ENCODE measurements at regions not wholly inside any gene's neighbourhood (a gene's known extent, or its start where the extent isn't known, plus 50 kb on each side); places are given as distances from the start of the nearest gene placed in this dataset.
"Not testable (repeated sequence)": the region's sequence is repeated elsewhere in the genome, so short reads cannot be mapped to it uniquely, and the experiment has no call there.

DNA sequence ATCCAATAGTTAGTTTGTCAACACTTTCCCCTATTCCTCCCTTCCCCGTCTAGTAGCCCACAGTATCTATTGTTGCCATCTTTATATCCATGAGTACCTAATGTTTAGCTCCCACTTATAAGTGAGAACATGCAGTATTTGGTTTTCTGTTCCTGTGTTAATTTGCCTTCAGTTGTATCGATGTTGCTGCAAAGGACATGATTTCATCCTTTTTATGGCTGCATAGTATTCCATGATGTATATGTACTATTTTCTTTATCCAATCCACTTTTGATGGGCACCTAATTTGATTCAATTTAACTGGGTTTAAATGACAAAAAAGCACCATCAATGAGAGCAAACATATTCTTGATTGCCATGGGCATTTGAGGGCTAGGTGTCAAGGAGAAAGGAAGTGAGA lies 321.5 kb upstream of the TBX18 start:
- no peak for DNase-seq
- H3K4me1 Mint-ChIP-seq, result no peaks in the 10 kb centered on the region
- H3K27me3 Mint-ChIP-seq, result no peaks in the 10 kb centered on the region
- no peak overlapping the region for H3K27ac Mint-ChIP-seq
- no peak overlapping the region for H3K4me3 Mint-ChIP-seq
- peaks cover 3% of the 10 kb centered on the region for H3K9me3 Mint-ChIP-seq (ENCODE audit: low read depth)
- CTCF ChIA-PET, result no interaction called here
- H3K36me3 Mint-ChIP-seq, result no peaks in the 10 kb centered on the region
- ATAC-seq, result no peak

DNA sequence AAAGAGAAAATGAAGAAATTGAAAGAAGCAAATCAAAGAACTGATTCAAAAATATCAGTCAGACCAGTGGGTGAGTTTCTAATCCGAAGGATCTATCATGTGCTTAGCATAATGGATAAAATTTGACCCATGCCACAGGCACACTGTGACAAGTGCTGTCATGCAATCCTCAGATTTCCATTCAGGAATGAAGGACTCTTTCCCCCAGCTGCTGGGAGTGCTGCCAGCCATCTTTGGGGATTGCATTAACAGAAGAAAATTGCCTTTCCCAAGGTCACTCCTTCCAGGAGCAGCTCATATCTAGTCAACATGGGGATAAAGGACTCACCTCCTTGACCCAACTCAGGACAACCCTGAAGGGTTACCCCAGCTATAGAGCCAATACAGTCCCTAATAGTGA lies 316.7 kb upstream of the TBX18 start:
- peaks cover 4% of the 10 kb centered on the region for H3K9me3 Mint-ChIP-seq (ENCODE audit: low read depth)
- no peak overlapping the region for H3K4me3 Mint-ChIP-seq
- no peak for ATAC-seq

DNA sequence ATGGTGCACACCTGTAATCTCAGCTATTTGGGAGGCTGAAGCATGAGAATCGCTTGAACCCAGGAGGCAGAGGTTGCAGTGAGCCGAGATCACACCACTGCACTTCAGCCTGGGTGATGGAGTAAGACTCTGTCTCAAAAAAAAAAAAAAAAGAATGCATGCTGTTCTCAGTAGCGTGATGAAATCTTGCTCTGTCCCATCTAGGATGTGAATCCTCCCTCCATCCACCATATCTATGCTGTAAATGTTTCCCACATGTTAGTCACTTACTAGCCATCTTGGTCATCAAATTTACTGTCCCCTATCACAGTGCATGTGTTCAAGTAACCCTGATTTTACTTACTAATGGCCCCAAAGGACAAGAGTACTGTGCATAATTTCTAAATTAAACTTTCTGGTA lies 315.4 kb upstream of the TBX18 start:
- Mint-ChIP-seq H3K27ac (no peak overlapping the region), H3K9me3 (ENCODE audit: low read depth) (peaks cover 2% of the 10 kb centered on the region), H3K36me3 (no peaks in the 10 kb centered on the region), H3K4me3 (no peak overlapping the region), H3K27me3 (no peaks in the 10 kb centered on the region), H3K4me1 (no peaks in the 10 kb centered on the region)
- DNase-seq (no peak), ATAC-seq (no peak)
- CTCF ChIA-PET, result no interaction called here

More for the DNA sequence above, 316.7 kb upstream of the TBX18 start:
- Mint-ChIP-seq H3K27ac (no peak overlapping the region), H3K4me1 (no peaks in the 10 kb centered on the region), H3K36me3 (no peaks in the 10 kb centered on the region), H3K27me3 (no peaks in the 10 kb centered on the region)
- DNase-seq, result no peak
- CTCF ChIA-PET, result no interaction called here

DNA sequence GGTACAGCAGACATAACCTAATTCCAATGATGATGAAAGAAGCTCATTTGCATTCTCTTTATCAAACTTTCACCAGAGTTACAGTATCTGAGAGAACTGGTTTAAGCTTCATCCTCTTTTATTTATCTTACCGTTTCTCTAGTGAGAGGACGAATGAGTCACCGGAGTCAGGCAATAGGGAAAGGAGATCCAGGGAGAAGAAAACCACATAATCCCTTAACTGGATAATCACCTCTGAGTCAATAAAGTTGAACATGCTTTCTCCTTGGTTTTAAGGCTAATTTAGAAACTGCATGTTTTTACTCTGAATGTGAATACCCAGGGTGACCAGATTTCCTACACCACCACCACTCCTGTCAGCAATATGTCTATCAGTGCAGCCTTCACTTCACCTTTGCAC lies 313.7 kb upstream of the TBX18 start:
- peaks cover 2% of the 10 kb centered on the region for H3K9me3 Mint-ChIP-seq (ENCODE audit: low read depth)

DNA sequence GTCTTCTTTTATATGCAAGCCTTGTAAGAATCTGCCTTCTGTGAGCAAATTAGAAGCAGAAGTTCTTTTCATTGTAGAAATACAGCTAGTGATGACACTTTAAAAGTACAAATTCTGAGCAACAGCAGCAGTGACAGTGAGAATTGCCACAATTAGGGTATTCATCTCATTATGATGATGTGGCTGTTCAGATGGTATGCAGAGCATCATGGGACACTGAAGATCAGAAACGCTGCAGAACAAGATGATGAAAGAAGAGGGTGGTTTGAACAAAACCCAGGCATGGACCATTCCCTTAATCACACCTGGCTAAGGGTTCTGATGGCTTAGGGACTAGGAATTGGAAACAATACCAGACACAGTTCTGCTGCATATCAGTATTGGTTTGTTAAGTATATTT lies 312.7 kb upstream of the TBX18 start:
- CTCF ChIA-PET, result no interaction called here
- ATAC-seq (no peak), DNase-seq (no peak)
- H3K36me3 Mint-ChIP-seq, result no peaks in the 10 kb centered on the region
- H3K9me3 Mint-ChIP-seq (ENCODE audit: low read depth), result peaks cover 2% of the 10 kb centered on the region
- no peaks in the 10 kb centered on the region for H3K27me3 Mint-ChIP-seq
- H3K27ac Mint-ChIP-seq, result no peak overlapping the region
- H3K4me3 Mint-ChIP-seq, result no peak overlapping the region
- H3K4me1 Mint-ChIP-seq, result no peaks in the 10 kb centered on the region

More for the DNA sequence above, 313.7 kb upstream of the TBX18 start:
- Mint-ChIP-seq H3K4me1 (no peaks in the 10 kb centered on the region), H3K4me3 (no peak overlapping the region), H3K27ac (no peak overlapping the region), H3K36me3 (no peaks in the 10 kb centered on the region), H3K27me3 (no peaks in the 10 kb centered on the region)
- CTCF ChIA-PET, result no interaction called here
- no peak for ATAC-seq
- no peak for DNase-seq

DNA sequence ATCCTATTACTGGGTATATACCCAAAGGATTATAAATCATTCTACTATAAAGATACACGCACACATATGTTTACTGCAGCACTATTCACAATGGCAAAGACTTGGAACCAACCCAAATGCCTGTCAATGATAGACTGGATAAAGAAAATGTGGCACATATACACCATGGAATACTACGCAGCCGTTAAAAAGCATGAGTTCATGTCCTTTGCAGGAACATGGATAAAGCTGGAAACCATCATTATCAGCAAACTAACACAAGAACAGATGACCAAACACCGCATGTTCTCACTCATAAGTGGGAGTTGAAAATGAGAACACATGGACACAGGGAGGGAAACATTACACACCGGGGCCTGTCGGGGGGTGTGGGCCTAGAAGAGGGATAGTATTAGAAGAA lies 307.4 kb upstream of the TBX18 start:
- CTCF ChIA-PET; ATAC-seq; H3K9me3 Mint-ChIP-seq (ENCODE audit: low read depth); H3K4me3 Mint-ChIP-seq; H3K27ac Mint-ChIP-seq; H3K27me3 Mint-ChIP-seq; H3K36me3 Mint-ChIP-seq; DNase-seq; H3K4me1 Mint-ChIP-seq: not testable (repeated sequence)

DNA sequence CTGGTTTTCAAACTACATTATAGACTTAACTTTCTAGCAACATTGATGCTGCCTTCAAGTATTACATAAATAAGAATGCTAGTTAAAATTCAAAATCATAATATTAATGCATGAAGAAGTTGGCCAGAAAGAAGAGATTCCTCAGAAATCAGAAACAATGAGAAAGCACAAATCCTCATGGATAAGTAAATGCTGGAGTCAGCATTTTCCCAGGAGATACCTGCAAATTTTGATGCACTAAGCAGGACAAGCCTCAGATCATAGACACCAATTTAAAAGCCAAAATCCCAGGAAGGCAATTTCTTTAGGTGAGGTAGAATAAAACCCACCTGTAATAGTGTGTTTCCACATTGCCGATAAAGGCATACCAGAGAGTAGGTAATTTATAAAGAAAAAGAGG lies 305.2 kb upstream of the TBX18 start:
- Mint-ChIP-seq H3K9me3 (ENCODE audit: low read depth) (no peaks in the 10 kb centered on the region), H3K4me1 (no peaks in the 10 kb centered on the region), H3K36me3 (no peaks in the 10 kb centered on the region), H3K4me3 (no peak overlapping the region), H3K27me3 (no peaks in the 10 kb centered on the region), H3K27ac (no peak overlapping the region)
- ATAC-seq, result no peak
- CTCF ChIA-PET, result no interaction called here
- DNase-seq, result no peak

DNA sequence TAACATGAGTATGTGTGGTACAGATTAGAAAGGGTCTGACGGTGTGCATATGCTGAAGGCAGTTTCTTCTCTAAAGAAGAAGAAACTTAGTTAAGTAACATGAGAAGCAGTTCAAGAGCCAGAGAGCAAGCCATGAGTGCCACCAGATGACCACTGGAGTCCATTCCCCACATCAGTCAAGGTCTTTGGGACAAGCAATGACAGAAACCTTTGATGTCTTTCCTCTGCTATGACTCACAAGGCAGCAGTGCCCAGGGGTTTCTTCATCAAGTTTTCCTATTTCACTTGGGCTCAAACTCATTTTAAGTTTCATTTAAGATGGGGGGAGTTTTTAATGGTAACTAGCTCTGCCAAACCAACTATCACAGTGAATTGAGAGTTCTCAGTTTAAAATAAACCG lies 303.8 kb upstream of the TBX18 start:
- Mint-ChIP-seq H3K27me3 (no peaks in the 10 kb centered on the region), H3K36me3 (no peaks in the 10 kb centered on the region), H3K4me3 (no peak overlapping the region), H3K27ac (no peak overlapping the region), H3K4me1 (no peaks in the 10 kb centered on the region), H3K9me3 (ENCODE audit: low read depth) (no peaks in the 10 kb centered on the region)
- CTCF ChIA-PET, result no interaction called here
- no peak for ATAC-seq
- no peak for DNase-seq

DNA sequence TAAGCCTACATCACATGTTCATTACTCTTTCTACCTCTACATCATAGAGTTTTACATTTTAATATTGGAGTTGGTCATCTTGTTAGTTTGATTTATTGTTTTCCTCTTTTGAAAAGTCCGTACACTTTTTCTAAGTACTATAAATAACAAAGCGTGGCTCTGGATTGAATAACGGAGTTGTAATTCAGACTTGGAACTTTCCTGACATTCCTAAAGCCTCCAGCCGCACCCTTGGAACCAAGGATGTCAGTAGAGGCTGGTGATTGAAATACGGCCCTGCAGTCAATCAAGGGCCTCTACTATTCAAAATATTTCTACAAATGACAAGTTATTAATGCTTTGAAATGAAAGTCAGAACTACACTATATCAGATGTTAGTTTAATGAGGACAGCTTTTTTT lies 301.9 kb upstream of the TBX18 start:
- Mint-ChIP-seq H3K4me3 (no peak overlapping the region), H3K27me3 (no peaks in the 10 kb centered on the region), H3K36me3 (no peaks in the 10 kb centered on the region), H3K4me1 (no peaks in the 10 kb centered on the region), H3K27ac (no peak overlapping the region), H3K9me3 (ENCODE audit: low read depth) (no peaks in the 10 kb centered on the region)
- CTCF ChIA-PET, result no interaction called here
- DNase-seq, result no peak
- ATAC-seq, result no peak

DNA sequence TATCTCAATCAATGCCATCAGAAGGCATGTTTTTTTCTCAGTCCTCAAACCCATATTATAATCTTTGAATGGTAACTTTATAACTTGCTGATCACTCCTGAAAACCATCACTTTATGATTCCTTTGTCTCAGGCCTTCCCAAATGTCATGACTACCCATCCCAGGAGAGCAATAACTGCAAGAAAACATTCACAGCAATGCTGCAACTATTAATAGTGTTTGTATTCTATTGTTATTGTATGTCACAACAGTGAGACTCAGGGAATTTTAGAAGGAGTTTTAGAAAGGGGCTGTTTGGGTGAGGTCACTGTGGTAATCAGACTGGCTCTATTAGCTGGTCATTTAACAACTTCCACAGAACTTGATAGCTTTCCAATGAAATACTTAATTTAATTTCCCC lies 301.4 kb upstream of the TBX18 start:
- Mint-ChIP-seq H3K27ac (no peak overlapping the region), H3K36me3 (no peaks in the 10 kb centered on the region), H3K27me3 (no peaks in the 10 kb centered on the region), H3K9me3 (ENCODE audit: low read depth) (no peaks in the 10 kb centered on the region), H3K4me1 (no peaks in the 10 kb centered on the region), H3K4me3 (no peak overlapping the region)
- DNase-seq, result no peak
- ATAC-seq, result no peak
- CTCF ChIA-PET, result no interaction called here

DNA sequence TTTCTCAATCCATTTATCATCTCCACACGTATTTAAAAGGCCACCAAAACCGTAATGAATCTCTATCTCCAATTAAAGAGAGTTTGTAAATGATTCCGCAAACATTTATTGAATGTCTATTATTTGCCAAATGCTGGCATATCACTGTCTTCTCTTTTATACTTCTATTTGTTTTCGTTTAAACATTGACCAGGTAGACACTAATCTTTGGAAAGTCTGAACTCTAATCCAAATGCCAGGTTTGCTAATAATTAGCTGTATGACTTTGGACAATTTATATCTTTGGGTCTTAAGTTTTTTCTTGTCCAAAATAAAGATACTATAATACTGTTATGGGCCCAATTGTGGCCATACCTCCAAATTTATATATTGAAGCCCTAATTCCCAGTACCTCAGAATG lies 299.2 kb upstream of the TBX18 start:
- DNase-seq, result no peak
- no peak overlapping the region for H3K4me3 Mint-ChIP-seq
- H3K36me3 Mint-ChIP-seq, result no peaks in the 10 kb centered on the region
- no peak for ATAC-seq
- H3K9me3 Mint-ChIP-seq (ENCODE audit: low read depth), result no peaks in the 10 kb centered on the region
- no peaks in the 10 kb centered on the region for H3K4me1 Mint-ChIP-seq
- H3K27me3 Mint-ChIP-seq, result no peaks in the 10 kb centered on the region
- H3K27ac Mint-ChIP-seq, result no peak overlapping the region
- CTCF ChIA-PET, result no interaction called here

DNA sequence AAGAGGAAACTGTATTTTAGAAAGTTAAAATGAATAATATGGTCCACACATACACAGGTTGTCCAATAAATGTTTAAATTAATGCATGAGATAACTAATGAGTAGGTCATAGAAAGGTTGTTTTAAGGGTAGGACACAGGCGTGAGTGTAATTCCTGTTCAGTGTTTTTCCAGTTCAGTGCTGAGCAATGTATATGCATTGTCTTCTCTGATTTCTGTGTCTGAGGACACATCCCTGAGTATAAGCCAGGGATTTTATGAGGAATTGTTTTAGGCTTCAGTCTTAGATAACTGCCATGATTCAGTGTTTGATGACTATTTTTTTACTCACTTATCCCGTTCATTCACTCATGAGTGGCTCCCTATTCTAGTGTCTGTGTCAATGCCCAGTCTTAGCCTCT lies 298.5 kb upstream of the TBX18 start:
- H3K9me3 Mint-ChIP-seq (ENCODE audit: low read depth), result no peaks in the 10 kb centered on the region
- CTCF ChIA-PET, result no interaction called here
- DNase-seq (no peak), ATAC-seq (no peak)
- no peaks in the 10 kb centered on the region for H3K4me1 Mint-ChIP-seq
- no peaks in the 10 kb centered on the region for H3K36me3 Mint-ChIP-seq
- H3K4me3 Mint-ChIP-seq, result no peak overlapping the region
- H3K27ac Mint-ChIP-seq, result no peak overlapping the region
- no peaks in the 10 kb centered on the region for H3K27me3 Mint-ChIP-seq

DNA sequence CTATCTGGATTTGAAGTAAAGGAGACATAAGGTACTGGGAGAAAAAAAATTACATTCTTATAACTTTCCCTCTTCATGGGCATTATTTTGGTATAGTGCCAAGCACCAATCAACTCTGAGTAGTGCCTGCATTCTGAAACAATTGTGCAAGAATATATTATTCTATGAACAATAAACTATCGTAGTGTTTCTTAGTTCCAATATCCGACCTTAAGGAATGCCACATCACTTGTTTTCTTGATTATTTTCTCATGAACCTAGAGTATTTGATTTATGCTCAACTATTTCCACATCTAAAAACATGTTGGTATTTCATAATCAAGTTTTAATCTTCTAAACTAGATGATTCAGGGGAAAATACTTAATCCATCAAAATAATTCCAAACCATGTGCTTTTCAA lies 294.4 kb upstream of the TBX18 start:
- no peak overlapping the region for H3K27ac Mint-ChIP-seq
- no peaks in the 10 kb centered on the region for H3K9me3 Mint-ChIP-seq (ENCODE audit: low read depth)
- H3K4me1 Mint-ChIP-seq, result no peaks in the 10 kb centered on the region
- ATAC-seq, result no peak
- no peaks in the 10 kb centered on the region for H3K27me3 Mint-ChIP-seq
- no peak overlapping the region for H3K4me3 Mint-ChIP-seq
- DNase-seq, result no peak
- no peaks in the 10 kb centered on the region for H3K36me3 Mint-ChIP-seq
- CTCF ChIA-PET, result no interaction called here

DNA sequence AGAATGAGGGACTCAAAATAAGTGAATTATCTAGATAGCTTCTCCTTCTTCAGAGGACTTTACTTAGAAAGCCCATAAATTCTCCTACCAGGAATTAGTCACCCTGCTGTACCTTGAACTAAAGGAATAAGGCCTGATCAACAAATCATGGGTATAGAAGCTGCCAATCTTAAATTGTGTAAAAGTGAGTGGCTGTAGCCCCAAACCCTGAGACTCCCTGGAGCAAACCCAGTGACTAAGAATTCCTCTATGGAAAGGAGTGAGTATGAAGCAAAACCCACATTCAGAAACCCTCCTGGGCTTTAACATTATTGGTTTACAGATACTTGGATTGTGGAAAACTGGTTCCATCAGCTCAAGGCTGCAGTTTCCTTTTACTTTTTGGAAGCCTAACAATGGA lies 285.8 kb upstream of the TBX18 start:
- no peak for DNase-seq
- no peak overlapping the region for H3K27ac Mint-ChIP-seq
- ATAC-seq, result no peak
- H3K9me3 Mint-ChIP-seq (ENCODE audit: low read depth), result no peaks in the 10 kb centered on the region
- H3K36me3 Mint-ChIP-seq, result no peaks in the 10 kb centered on the region
- CTCF ChIA-PET, result no interaction called here
- H3K27me3 Mint-ChIP-seq, result no peaks in the 10 kb centered on the region
- H3K4me3 Mint-ChIP-seq, result no peak overlapping the region
- no peaks in the 10 kb centered on the region for H3K4me1 Mint-ChIP-seq

DNA sequence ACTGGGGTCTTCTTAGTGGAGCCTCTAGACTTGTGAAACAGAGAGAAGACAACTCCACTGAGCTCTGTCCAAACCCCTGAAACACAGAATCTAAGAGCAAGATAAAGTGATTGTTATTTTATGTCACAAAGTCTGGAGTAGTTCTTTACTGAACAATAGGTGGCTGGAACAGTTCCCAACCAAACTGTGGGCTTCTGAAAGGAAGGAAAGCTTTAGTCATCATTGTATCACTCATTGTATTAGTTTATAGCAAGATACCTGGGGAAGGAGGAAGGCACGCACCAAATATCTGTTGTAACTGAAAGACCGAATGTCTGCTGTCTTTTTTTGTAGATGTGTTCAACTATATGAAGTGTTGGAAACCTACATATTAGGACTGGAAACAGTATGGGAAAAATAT lies 284.9 kb upstream of the TBX18 start:
- Mint-ChIP-seq H3K9me3 (ENCODE audit: low read depth) (no peaks in the 10 kb centered on the region), H3K4me1 (no peaks in the 10 kb centered on the region), H3K27me3 (no peaks in the 10 kb centered on the region), H3K4me3 (no peak overlapping the region), H3K36me3 (no peaks in the 10 kb centered on the region), H3K27ac (no peak overlapping the region)
- no peak for DNase-seq
- no peak for ATAC-seq
- CTCF ChIA-PET, result no interaction called here

Data from activated CD8-positive, alpha-beta memory T cell treated with anti-CD3 and anti-CD28 coated beads, Interleukin-2, amount 10 ng/mL, durations not matched to agents 7 days and 5 days (primary cell).